H1 (cell line): ENCODE measurements at regions not wholly inside any gene's neighbourhood (a gene's known extent, or its start where the extent isn't known, plus 50 kb on each side); places are given as distances from the start of the nearest gene placed in this dataset.

Experiments
- CTCF ChIA-PET: fragments of 300-600 bp; sonication (Branson Sonifier 250); formaldehyde crosslinking; loops from one replicate; lab custom pipeline; 2021; ENCODE audit not compliant: partially characterized antibody; lab: Charles Lee
- POLR2A ChIA-PET: fragments of 300-600 bp; sonication (Branson Sonifier 250); formaldehyde crosslinking; loops from one replicate; lab custom pipeline; 2021; ENCODE audit warnings: inconsistent platforms; ENCODE audit not compliant: partially characterized antibody; lab: Charles Lee
- DNase-seq, 2 experiments: peaks; one replicate each; pipeline versions ENCODE4 v3.0.0 to v3.0.0-alpha.2; 2010 to 2022; ENCODE audit warnings: low spot score in 2 of 2, low read depth in 1 of 2, mixed read lengths in 1 of 2
- FAIRE-seq: peaks from 2 replicates; lab custom pipeline; 2011; peaks lifted over from hg19 to GRCh38; lab: Jason Lieb, UNC
- H2AFZ ChIP-seq: 2 replicates; pipeline ENCODE4 v1.8.1; 2012; ENCODE audit warnings: low read length, inconsistent platforms
- H2AK5ac ChIP-seq: 2 replicates; pipeline ENCODE4 v1.6.1; 2013; ENCODE audit warnings: low read depth, low read length
- H2BK120ac ChIP-seq: replicated peaks from 2 replicates; pipeline ENCODE3; 2013; ENCODE audit warnings: low read depth, low read length, inconsistent platforms
- H2BK12ac ChIP-seq: 2 replicates; pipeline ENCODE4 v1.6.1; 2013; ENCODE audit warnings: low read depth, low read length
- H2BK15ac ChIP-seq: 2 replicates; pipeline ENCODE4 v1.6.1; 2013; ENCODE audit warnings: low read length
- H2BK20ac ChIP-seq: 2 replicates; pipeline ENCODE4 v1.6.1; 2013; ENCODE audit warnings: low read length
- H2BK5ac ChIP-seq: 2 replicates; pipeline ENCODE4 v1.6.1; 2013; ENCODE audit warnings: low read depth, low read length
- H3K14ac ChIP-seq: 2 replicates; pipeline ENCODE4 v1.6.1; 2013; ENCODE audit warnings: inconsistent platforms; ENCODE audit not compliant: insufficient read length
- H3K18ac ChIP-seq: 2 replicates; pipeline ENCODE4 v1.6.1; 2013; ENCODE audit warnings: low read length; ENCODE audit errors: extremely low read depth
- H3K23ac ChIP-seq: 2 replicates; pipeline ENCODE4 v1.6.1; 2013; ENCODE audit warnings: inconsistent platforms; ENCODE audit not compliant: insufficient read length
- H3K23me2 ChIP-seq: 2 replicates; pipeline ENCODE4 v1.6.1; 2013; ENCODE audit warnings: low read depth, low read length
- H3K27ac ChIP-seq: 2 replicates; pipeline ENCODE4 v1.6.1; 2011; ENCODE audit warnings: low read depth, low read length, inconsistent platforms
- H3K27me3 ChIP-seq, 4 experiments: replicated peaks in 1 of 4; 1 replicate in 1 of 4; 2 replicates in 3 of 4; pipeline versions ENCODE4 v1.6.1 to v1.8.1; 2011 to 2013; ENCODE audit warnings: low read length in 3 of 4, mild to moderate bottlenecking in 3 of 4, inconsistent platforms in 2 of 4, mixed read lengths in 2 of 4, moderate library complexity in 1 of 4; ENCODE audit not compliant: control insufficient read depth in 3 of 4, insufficient read depth in 3 of 4; ENCODE audit errors: extremely low read depth in 1 of 4
- H3K36me3 ChIP-seq, 4 experiments: 2 replicates each; pipeline versions ENCODE4 v1.6.1 to v1.8.1; 2011 to 2013; ENCODE audit warnings: mild to moderate bottlenecking in 4 of 4, low read length in 3 of 4, moderate library complexity in 2 of 4, control low read depth in 1 of 4, inconsistent platforms in 1 of 4; ENCODE audit not compliant: insufficient read depth in 4 of 4, control insufficient read depth in 2 of 4
- H3K4ac ChIP-seq: replicated peaks from 2 replicates; pipeline ENCODE3; 2013; ENCODE audit warnings: low read length, low read depth, mixed read lengths, inconsistent platforms; ENCODE audit not compliant: insufficient read length
- H3K4me1 ChIP-seq, 4 experiments: replicated peaks in 1 of 4; 1 replicate in 1 of 4; 2 replicates in 3 of 4; pipeline versions ENCODE4 v1.6.1 to v1.8.1; 2011 to 2013; ENCODE audit warnings: low read length in 3 of 4, inconsistent platforms in 2 of 4, mixed read lengths in 1 of 4; ENCODE audit not compliant: insufficient read depth in 4 of 4, control insufficient read depth in 3 of 4
- H3K4me2 ChIP-seq, 2 experiments: 2 replicates each; pipeline versions ENCODE4 v1.6.1 to v1.8.1; 2011 to 2013; ENCODE audit warnings: low read depth in 2 of 2, low read length in 2 of 2, control low read depth in 1 of 2, inconsistent platforms in 1 of 2, mild to moderate bottlenecking in 1 of 2; ENCODE audit not compliant: insufficient read depth in 1 of 2
- H3K4me3 ChIP-seq, 4 experiments: fragments of 200-600, 300-600 bp in 1 of 4; sonication (generic), shearing (Covaris generic), sonication (Bioruptor Twin) in 1 of 4; 2 replicates each; pipeline versions ENCODE4 v1.5.1 to v1.8.1; 2011 to 2016; ENCODE audit warnings: low read length in 4 of 4, low read depth in 3 of 4, control low read depth in 2 of 4, inconsistent platforms in 2 of 4, mild to moderate bottlenecking in 2 of 4, mixed read lengths in 1 of 4, moderate library complexity in 1 of 4; ENCODE audit not compliant: insufficient read depth in 2 of 4; ENCODE audit errors: extremely low read depth in 1 of 4
- H3K56ac ChIP-seq: replicated peaks from 2 replicates; pipeline ENCODE3; 2013; ENCODE audit warnings: low read depth, mild to moderate bottlenecking, mixed read lengths, low read length, inconsistent platforms; ENCODE audit not compliant: insufficient read length
- H3K79me1 ChIP-seq: 2 replicates; pipeline ENCODE4 v1.6.1; 2013; ENCODE audit warnings: low read depth, low read length, control low read depth
- H3K79me2 ChIP-seq, 2 experiments: 2 replicates each; pipeline versions ENCODE4 v1.6.1 to v1.8.1; 2012 to 2013; ENCODE audit warnings: low read length in 2 of 2, mild to moderate bottlenecking in 2 of 2, inconsistent platforms in 1 of 2; ENCODE audit not compliant: insufficient read depth in 2 of 2, control insufficient read depth in 1 of 2
- H3K9ac ChIP-seq, 4 experiments: replicated peaks in 1 of 4; 1 replicate in 1 of 4; 2 replicates in 3 of 4; pipeline versions ENCODE4 v1.6.1 to v1.8.1; 2011 to 2013; ENCODE audit warnings: low read depth in 3 of 4, low read length in 3 of 4, control low read depth in 2 of 4, mild to moderate bottlenecking in 2 of 4, moderate library complexity in 2 of 4, inconsistent platforms in 1 of 4; ENCODE audit errors: extremely low read depth in 1 of 4
- H3K9me3 ChIP-seq, 2 experiments: 2 replicates each; pipeline versions ENCODE4 v1.6.1 to v1.8.1; 2012 to 2013; ENCODE audit warnings: mild to moderate bottlenecking in 2 of 2, moderate library complexity in 2 of 2, control low read depth in 1 of 2, inconsistent platforms in 1 of 2, low read depth in 1 of 2, low read length in 1 of 2, mixed read lengths in 1 of 2; ENCODE audit not compliant: insufficient read depth in 2 of 2
- H4K20me1 ChIP-seq, 2 experiments: replicated peaks in 1 of 2; 2 replicates each; pipeline versions ENCODE3 to v1.8.1; 2011 to 2013; ENCODE audit warnings: inconsistent platforms in 2 of 2, low read length in 2 of 2, mild to moderate bottlenecking in 1 of 2; ENCODE audit not compliant: insufficient read depth in 2 of 2, control insufficient read depth in 1 of 2
- H4K5ac ChIP-seq: 2 replicates; pipeline ENCODE4 v1.6.1; 2013; ENCODE audit warnings: low read length, low read depth, mixed read lengths, inconsistent platforms; ENCODE audit not compliant: insufficient read length
- H4K8ac ChIP-seq: 2 replicates; pipeline ENCODE4 v1.8.0; 2013; ENCODE audit warnings: mild to moderate bottlenecking, moderate library complexity, low read length, inconsistent platforms; ENCODE audit not compliant: insufficient read depth; ENCODE audit errors: extremely low read depth
- H4K91ac ChIP-seq: replicated peaks from 2 replicates; pipeline ENCODE3; 2013; ENCODE audit warnings: low read length, mixed read lengths, inconsistent platforms; ENCODE audit not compliant: insufficient read length
- BCL11A ChIP-seq, 2 experiments: IDR thresholded peaks; one replicate each; pipeline ENCODE4 v1.6.1; 2011; ENCODE audit warnings: low read depth in 2 of 2, low read length in 2 of 2, mild to moderate bottlenecking in 2 of 2
- CHD1 ChIP-seq: IDR thresholded peaks from 2 replicates; pipeline ENCODE4 v1.6.1; 2012; ENCODE audit warnings: low read depth, low read length, improper control_type of control experiment
- HDAC2 ChIP-seq, 2 experiments: fragments of 300-600 bp in 1 of 2; sonication (generic) in 1 of 2; IDR thresholded peaks; 2 replicates each; pipeline ENCODE4 v1.6.1; 2011 to 2012; ENCODE audit warnings: low read depth in 2 of 2, low read length in 2 of 2, mild to moderate bottlenecking in 2 of 2, moderate library complexity in 2 of 2, borderline replicate concordance in 1 of 2, inconsistent platforms in 1 of 2
- RAD21 ChIP-seq, 2 experiments: IDR thresholded peaks in 1 of 2; conservative IDR thresholded peaks in 1 of 2; 2 replicates each; pipeline ENCODE4 v1.6.1; 2011; ENCODE audit warnings: low read depth in 2 of 2, low read length in 2 of 2, improper control_type of control experiment in 1 of 2, inconsistent platforms in 1 of 2, mild to moderate bottlenecking in 1 of 2, moderate library complexity in 1 of 2
- SAP30 ChIP-seq: fragments of 300-600 bp; sonication (generic); IDR thresholded peaks from 2 replicates; pipeline ENCODE4 v1.7.1; 2012; ENCODE audit warnings: low read length, moderate library complexity, mild to moderate bottlenecking, inconsistent platforms; ENCODE audit not compliant: insufficient read depth, insufficient replicate concordance
- SP4 ChIP-seq: IDR thresholded peaks from 2 replicates; pipeline ENCODE4 v1.6.1; 2012; ENCODE audit warnings: low read length, inconsistent platforms
- TEAD4 ChIP-seq: IDR thresholded peaks from 2 replicates; pipeline ENCODE4 v1.6.1; 2012; ENCODE audit warnings: low read depth, low read length, inconsistent platforms, mixed read lengths
- ZNF274 ChIP-seq: IDR thresholded peaks from 2 replicates; pipeline ENCODE4 v1.7.0; 2012; ENCODE audit warnings: low read length, borderline replicate concordance; ENCODE audit errors: extremely low read depth
- WGBS, 2 experiments: shearing (Covaris generic) in 1 of 2; methylation state at CpG; one replicate each; pipeline versions ENCODE4 v1.1.6 to v1.1.7; 2013 to 2015; ENCODE audit warnings: low lambda C conversion rate in 2 of 2, mixed read lengths in 2 of 2, inconsistent platforms in 1 of 2, low coverage in 1 of 2, missing lambda C conversion rate in 1 of 2; ENCODE audit not compliant: insufficient replicate concordance in 2 of 2, insufficient coverage in 1 of 2, insufficient read length in 1 of 2; ENCODE audit errors: extremely low coverage in 1 of 2, missing lambda C conversion rate in 1 of 2; 5-methylcytosine and 5-hydroxymethylcytosine counted together

GRCh38 chr14:84167026-84167425 lies 1362.9 kb upstream of the FLRT2 start:
- Histone ChIP-seq H3K79me2 (no peaks in the 10 kb centered on the region), H2BK15ac (no peak overlapping the region), H4K91ac (no peak overlapping the region), H4K8ac (no peak overlapping the region), H2BK5ac (no peak overlapping the region), H3K36me3 (no peaks in the 10 kb centered on the region), H3K4me1 (no peaks in the 10 kb centered on the region), H3K56ac (no peak overlapping the region), H3K79me1 (no peaks in the 10 kb centered on the region), H2BK20ac (no peak overlapping the region), H3K27ac (no peak overlapping the region), H4K5ac (no peak overlapping the region), H2AFZ (no peak overlapping the region), H3K4ac (no peak overlapping the region), H3K27me3 (no peaks in the 10 kb centered on the region), H3K9ac (no peak overlapping the region), H4K20me1 (no peaks in the 10 kb centered on the region), H3K9me3 (no peaks in the 10 kb centered on the region), H3K23me2 (no peaks in the 10 kb centered on the region)
- CTCF ChIA-PET = no interaction called here
- WGBS, 2 experiments = 80% methylated on average over 3 of the region's 3 CpGs; no CpG with 5 or more reads in 1 of the 2 experiments
- TF ChIP-seq TEAD4 = no peak
- TF ChIP-seq RAD21 (IDR thresholded peaks at IDR 0.05 in 1 of 2, conservative IDR thresholded peaks at IDR 0.05 in 1 of 2; ENCODE audit: low read depth in 2 of 2, low read length in 2 of 2) = no peak
- TF ChIP-seq ZNF274 = no peak
- no peak for TF ChIP-seq SP4
- TF ChIP-seq BCL11A (IDR thresholded peaks at IDR 0.05; ENCODE audit: low read depth in 2 of 2, low read length in 2 of 2) = no peak
- TF ChIP-seq HDAC2 (IDR thresholded peaks at IDR 0.05; ENCODE audit: borderline replicate concordance in 1 of 2, low read depth in 2 of 2, low read length in 2 of 2) = no peak
- no peak for TF ChIP-seq CHD1
- TF ChIP-seq SAP30 = no peak
- TF ChIP-seq, all 59 proteins: peak for 0
- Histone ChIP-seq H2BK12ac (no peak overlapping the region), H3K23ac (no peak overlapping the region), H3K4me3 (no peak overlapping the region), H3K18ac (no peak overlapping the region), H2BK120ac (no peak overlapping the region), H2AK5ac (no peak overlapping the region), H3K4me2 (no peak overlapping the region), H3K14ac (no peak overlapping the region)
- DNase-seq (no peak), FAIRE-seq (no peak)
- POLR2A ChIA-PET = no interaction called here
